PC-9 (cell line): ENCODE measurements at regions not wholly inside any gene's neighbourhood (a gene's known extent, or its start where the extent isn't known, plus 50 kb on each side); places are given as distances from the start of the nearest gene placed in this dataset.

ENCODE experiments used
- EZH2 ChIP-seq: fragments of 200-600 bp; sonication (generic); IDR thresholded peaks from 2 replicates; pipeline ENCODE4 v1.8.0; 2017; ENCODE audit warnings: antibody characterized with exemption, low read depth
- TF ChIP-seq, protein P1 (sequence below): fragments of 200-600 bp; sonication (generic); conservative IDR thresholded peaks from 2 replicates; pipeline ENCODE4 v1.6.1; 2017; ENCODE audit warnings: mixed run types, antibody characterized with exemption, mild to moderate bottlenecking, moderate library complexity

DNA sequence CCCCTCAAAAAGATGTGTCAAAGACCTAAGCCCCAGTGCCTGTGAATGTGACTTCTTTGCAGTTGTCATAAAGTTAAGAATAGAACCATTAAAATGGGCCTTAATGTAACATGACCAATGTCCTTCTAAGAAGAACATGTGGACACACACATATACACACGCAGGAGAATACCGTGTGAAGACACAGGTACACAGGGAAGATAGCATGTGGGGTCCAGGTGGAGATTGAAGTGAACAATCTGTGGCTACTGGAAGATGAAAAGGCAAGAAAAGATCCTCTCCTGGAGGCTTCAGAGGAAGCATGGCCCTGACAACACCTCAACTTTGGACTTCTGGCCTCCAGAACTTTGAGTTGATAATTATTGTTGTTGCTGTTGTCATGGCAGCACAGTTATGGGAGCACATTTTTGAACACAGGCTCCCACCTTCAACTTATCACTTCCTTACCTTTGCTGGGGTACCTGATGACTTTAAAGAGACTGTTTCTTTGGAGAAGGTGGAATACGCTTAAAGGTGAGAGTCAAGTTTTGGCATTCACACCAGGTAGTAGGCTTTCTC, 123.5 kb upstream of the ADCY2 start:
- TF ChIP-seq, protein P1, sequence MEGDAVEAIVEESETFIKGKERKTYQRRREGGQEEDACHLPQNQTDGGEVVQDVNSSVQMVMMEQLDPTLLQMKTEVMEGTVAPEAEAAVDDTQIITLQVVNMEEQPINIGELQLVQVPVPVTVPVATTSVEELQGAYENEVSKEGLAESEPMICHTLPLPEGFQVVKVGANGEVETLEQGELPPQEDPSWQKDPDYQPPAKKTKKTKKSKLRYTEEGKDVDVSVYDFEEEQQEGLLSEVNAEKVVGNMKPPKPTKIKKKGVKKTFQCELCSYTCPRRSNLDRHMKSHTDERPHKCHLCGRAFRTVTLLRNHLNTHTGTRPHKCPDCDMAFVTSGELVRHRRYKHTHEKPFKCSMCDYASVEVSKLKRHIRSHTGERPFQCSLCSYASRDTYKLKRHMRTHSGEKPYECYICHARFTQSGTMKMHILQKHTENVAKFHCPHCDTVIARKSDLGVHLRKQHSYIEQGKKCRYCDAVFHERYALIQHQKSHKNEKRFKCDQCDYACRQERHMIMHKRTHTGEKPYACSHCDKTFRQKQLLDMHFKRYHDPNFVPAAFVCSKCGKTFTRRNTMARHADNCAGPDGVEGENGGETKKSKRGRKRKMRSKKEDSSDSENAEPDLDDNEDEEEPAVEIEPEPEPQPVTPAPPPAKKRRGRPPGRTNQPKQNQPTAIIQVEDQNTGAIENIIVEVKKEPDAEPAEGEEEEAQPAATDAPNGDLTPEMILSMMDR, result no peak
- TF ChIP-seq EZH2, result no peak
